ENCODE measurements at regions not wholly inside any gene's neighbourhood (a gene's known extent, or its start where the extent isn't known, plus 50 kb on each side); places are given as distances from the start of the nearest gene placed in this dataset.

GRCh38 chr7:155948423-155948822 is 136.2 kb upstream of the SHH start:
- H4K20me1 ChIP-seq (ENCODE audit: insufficient read depth, low read length): no peaks in the 10 kb centered on the region
- no peak overlapping the region for H3K27ac ChIP-seq (ENCODE audit: extremely low read length, insufficient read depth, low read length)
- TF ChIP-seq ZNF549 (CRISPR knock-in tag; IDR thresholded peaks at IDR 0.05) (no peak), ZKSCAN5 (CRISPR knock-in tag; IDR thresholded peaks at IDR 0.05) (no peak), GTF2F1 (IDR thresholded peaks at IDR 0.05; ENCODE audit: low read length) (no peak), NONO (IDR thresholded peaks at IDR 0.05) (no peak), NONO (CRISPR knock-in tag; conservative IDR thresholded peaks at IDR 0.05) (no peak), NFE2L2 (IDR thresholded peaks at IDR 0.05; ENCODE audit: low read length) (no peak), NCOA5 (CRISPR knock-in tag; IDR thresholded peaks at IDR 0.05) (no peak), ZNF569 (CRISPR knock-in tag; IDR thresholded peaks at IDR 0.05; ENCODE audit: borderline replicate concordance) (no peak), DBP (CRISPR knock-in tag; IDR thresholded peaks at IDR 0.05; ENCODE audit: not compliant biosample characterization) (no peak), SMC3 (IDR thresholded peaks at IDR 0.05; ENCODE audit: low read length) (no peak), HIC2 (CRISPR knock-in tag; IDR thresholded peaks at IDR 0.05; ENCODE audit: low read depth) (no peak), CTCF (CRISPR knock-in tag; IDR thresholded peaks at IDR 0.05) (no peak), ZNF563 (CRISPR knock-in tag; IDR thresholded peaks at IDR 0.05) (no peak), ZNF256 (CRISPR knock-in tag; conservative IDR thresholded peaks at IDR 0.05) (no peak)
- TF ChIP-seq, protein P1, sequence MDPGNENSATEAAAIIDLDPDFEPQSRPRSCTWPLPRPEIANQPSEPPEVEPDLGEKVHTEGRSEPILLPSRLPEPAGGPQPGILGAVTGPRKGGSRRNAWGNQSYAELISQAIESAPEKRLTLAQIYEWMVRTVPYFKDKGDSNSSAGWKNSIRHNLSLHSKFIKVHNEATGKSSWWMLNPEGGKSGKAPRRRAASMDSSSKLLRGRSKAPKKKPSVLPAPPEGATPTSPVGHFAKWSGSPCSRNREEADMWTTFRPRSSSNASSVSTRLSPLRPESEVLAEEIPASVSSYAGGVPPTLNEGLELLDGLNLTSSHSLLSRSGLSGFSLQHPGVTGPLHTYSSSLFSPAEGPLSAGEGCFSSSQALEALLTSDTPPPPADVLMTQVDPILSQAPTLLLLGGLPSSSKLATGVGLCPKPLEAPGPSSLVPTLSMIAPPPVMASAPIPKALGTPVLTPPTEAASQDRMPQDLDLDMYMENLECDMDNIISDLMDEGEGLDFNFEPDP (CRISPR knock-in tag; conservative IDR thresholded peaks at IDR 0.05): no peak
- peaks cover 0 to 21% of the 10 kb centered on the region in 2 experiments; a peak in 1 of 5 replicates for H3K27me3 ChIP-seq (ENCODE audit: control insufficient read depth in 1 of 2, insufficient read depth in 2 of 2, low read length in 2 of 2)
- H3K79me2 ChIP-seq (ENCODE audit: insufficient read depth, low read length): peaks cover 2% of the 10 kb centered on the region
- intact Hi-C loops (cut with micrococcal nuclease; ENCODE audit: unreplicated experiment): no loop called here
- no peak overlapping the region for H2AFZ ChIP-seq (ENCODE audit: low read length)
- in situ Hi-C loops (cut with HindIII; ENCODE audit: extremely low pct_ligation_motif_present, low pct_unique_long_range_greater_than_20kb): no loop called here
- ChIA-PET POLR2A (interaction anchor here (7.0 kb wide), 1 partner anchor 15 kb away, joined by 121 read pairs; no protein-coding TSS in a partner anchor), CTCF (ENCODE audit: low intra/inter-chr PET ratio, low total read pairs) (no interaction called here)
- no peak overlapping the region for H3K9ac ChIP-seq (ENCODE audit: insufficient read depth, low read depth, low read length)
- H3K36me3 ChIP-seq (replicated peaks in 1 of 2; ENCODE audit: control insufficient read depth in 1 of 2, insufficient read depth in 2 of 2, low read length in 2 of 2): no peaks in the 10 kb centered on the region
- FAIRE-seq: no peak
- H3K9me3 ChIP-seq (ENCODE audit: low read length): peaks cover 6% of the 10 kb centered on the region; the same call in 1 of the 2 replicates
- H3K4me2 ChIP-seq (ENCODE audit: low read depth, low read length): peak overlapping the region; percentile 20; the same call in 1 of the 2 replicates
- peaks cover 43% of the 10 kb centered on the region for H3K4me1 ChIP-seq (ENCODE audit: insufficient read depth, low read length)
- WGBS (ENCODE audit: low lambda C conversion rate): 75% methylated on average over 4 of the region's 6 CpGs
- no peak for DNase-seq (ENCODE audit: low spot score)
- no peak for ATAC-seq
- BruUV-seq (replicated peaks): no TSS peak
- H3K4me3 ChIP-seq (replicated peaks in 1 of 3; ENCODE audit: insufficient read depth in 1 of 3, low read depth in 2 of 3, low read length in 3 of 3): no peak overlapping the region

Measured in HepG2 (cell line).